HepG2 (cell line): ENCODE measurements at regions not wholly inside any gene's neighbourhood (a gene's known extent, or its start where the extent isn't known, plus 50 kb on each side); places are given as distances from the start of the nearest gene placed in this dataset.

ENCODE experiments used
- CCAR2 ChIP-seq: fragments of 200-400 bp; formaldehyde crosslinking; optimal IDR thresholded peaks from 2 replicates; pipeline ENCODE3; 2018; ENCODE audit warnings: low read depth, mild to moderate bottlenecking, low read length, moderate library complexity
- DNMT3B ChIP-seq: conservative IDR thresholded peaks from 2 replicates; pipeline ENCODE4 v1.6.1; 2016; ENCODE audit warnings: missing biosample characterization, control low read depth
- FOSL2 ChIP-seq: sonication (generic); formaldehyde crosslinking; IDR thresholded peaks from 2 replicates; pipeline ENCODE4 v1.4.0; 2020; ENCODE audit warnings: missing genetic modification reagents
- FOXJ3 ChIP-seq: sonication (generic); formaldehyde crosslinking; IDR thresholded peaks from 2 replicates; pipeline ENCODE4 v1.4.0; 2020; ENCODE audit warnings: missing genetic modification reagents, mild to moderate bottlenecking, borderline replicate concordance
- GABPA ChIP-seq, 2 experiments: IDR thresholded peaks; 2 replicates each; pipeline ENCODE4 v1.6.1; 2011 to 2016; ENCODE audit warnings: low read depth in 2 of 2, low read length in 1 of 2, missing biosample characterization in 1 of 2, missing genetic modification characterization in 1 of 2
- GTF3A ChIP-seq: sonication (generic); formaldehyde crosslinking; conservative IDR thresholded peaks from 2 replicates; pipeline ENCODE4 v1.4.0; 2020; ENCODE audit warnings: mild to moderate bottlenecking, missing genetic modification reagents
- HOXD1 ChIP-seq: sonication (generic); formaldehyde crosslinking; IDR thresholded peaks from 2 replicates; pipeline ENCODE4 v1.5.0; 2020; ENCODE audit warnings: missing genetic modification reagents
- IKZF1 ChIP-seq: fragments of 450-650 bp; IDR thresholded peaks from 2 replicates; pipeline ENCODE4 v1.7.1; 2016
- KAT8 ChIP-seq: IDR thresholded peaks from 2 replicates; pipeline ENCODE4 v1.6.1; 2016; ENCODE audit warnings: missing genetic modification reagents, missing compliant biosample characterization
- MIER2 ChIP-seq: IDR thresholded peaks from 2 replicates; pipeline ENCODE4 v1.6.1; 2016; ENCODE audit warnings: missing biosample characterization, missing genetic modification reagents
- MTF2 ChIP-seq: sonication (generic); formaldehyde crosslinking; IDR thresholded peaks from 2 replicates; pipeline ENCODE4 v1.5.0; 2020; ENCODE audit warnings: missing genetic modification reagents, borderline replicate concordance
- NFE2L1 ChIP-seq: sonication (generic); formaldehyde crosslinking; IDR thresholded peaks from 2 replicates; pipeline ENCODE4 v1.4.0; 2020; ENCODE audit warnings: missing genetic modification reagents, mild to moderate bottlenecking, borderline replicate concordance
- RFXAP ChIP-seq: sonication (generic); formaldehyde crosslinking; IDR thresholded peaks from 2 replicates; pipeline ENCODE4 v1.4.0; 2020; ENCODE audit warnings: missing genetic modification reagents, borderline replicate concordance
- SATB2 ChIP-seq: sonication (generic); formaldehyde crosslinking; IDR thresholded peaks from 2 replicates; pipeline ENCODE4 v1.5.0; 2020; ENCODE audit warnings: missing genetic modification reagents
- TBX2 ChIP-seq: sonication (generic); formaldehyde crosslinking; IDR thresholded peaks from 2 replicates; pipeline ENCODE4 v1.5.0; 2020; ENCODE audit warnings: missing genetic modification reagents, mild to moderate bottlenecking, borderline replicate concordance
- TOE1 ChIP-seq: sonication (generic); formaldehyde crosslinking; IDR thresholded peaks from 2 replicates; pipeline ENCODE4 v1.4.0; 2020; ENCODE audit warnings: mild to moderate bottlenecking, missing genetic modification reagents
- XRCC5 ChIP-seq: fragments of 200-400 bp; formaldehyde crosslinking; optimal IDR thresholded peaks from 2 replicates; pipeline ENCODE3; 2017; ENCODE audit warnings: mild to moderate bottlenecking, low read length
- ZBTB7B ChIP-seq: sonication (generic); formaldehyde crosslinking; IDR thresholded peaks from 2 replicates; pipeline ENCODE4 v1.4.0; 2020; ENCODE audit warnings: missing genetic modification reagents
- ZNF121 ChIP-seq: sonication (generic); formaldehyde crosslinking; IDR thresholded peaks from 2 replicates; pipeline ENCODE4 v1.5.0; 2020; ENCODE audit warnings: mild to moderate bottlenecking, missing genetic modification reagents
- ZNF224 ChIP-seq: sonication (generic); formaldehyde crosslinking; IDR thresholded peaks from 2 replicates; pipeline ENCODE4 v1.5.0; 2020; ENCODE audit warnings: mild to moderate bottlenecking, missing genetic modification reagents
- ZNF720 ChIP-seq: sonication (generic); formaldehyde crosslinking; IDR thresholded peaks from 2 replicates; pipeline ENCODE4 v1.4.0; 2020; ENCODE audit warnings: missing genetic modification reagents
- TF ChIP-seq, protein P1 (sequence below): sonication (generic); formaldehyde crosslinking; IDR thresholded peaks from 2 replicates; pipeline ENCODE4 v1.4.0; 2020; ENCODE audit warnings: missing genetic modification reagents
- TF ChIP-seq, protein P2 (sequence below), 2 experiments: IDR thresholded peaks; 2 replicates each; pipeline ENCODE4 v1.6.1; 2011 to 2012; ENCODE audit warnings: low read length in 2 of 2, borderline replicate concordance in 1 of 2, low read depth in 1 of 2, mild to moderate bottlenecking in 1 of 2, moderate library complexity in 1 of 2
- TF ChIP-seq, protein P3 (sequence below): IDR thresholded peaks from 2 replicates; pipeline ENCODE4 v1.6.1; 2016; ENCODE audit warnings: low read depth, borderline replicate concordance

GRCh38 chr9:36487482-36488388, 85.0 kb upstream of the MELK start (continued):
- TF ChIP-seq SATB2 (CRISPR knock-in tag) (no peak), ZNF224 (CRISPR knock-in tag) (no peak), HOXD1 (CRISPR knock-in tag) (no peak), ZNF720 (CRISPR knock-in tag) (no peak), TBX2 (CRISPR knock-in tag) (0 out of 2 replicates have a peak, but pooled peaks have one; percentile 21), FOXJ3 (CRISPR knock-in tag) (no peak), RFXAP (CRISPR knock-in tag) (0 out of 2 replicates have a peak, but pooled peaks have one; percentile 4), IKZF1 (no peak), CCAR2 (no peak), ZBTB7B (CRISPR knock-in tag) (0 out of 2 replicates have a peak, but pooled peaks have one; percentile 17), ZNF121 (CRISPR knock-in tag) (no peak), XRCC5 (peak; percentile 16), MIER2 (CRISPR knock-in tag) (no peak; the same call in 1 of the 2 replicates), GTF3A (CRISPR knock-in tag) (no peak), NFE2L1 (CRISPR knock-in tag) (no peak), DNMT3B (CRISPR knock-in tag) (no peak), TOE1 (CRISPR knock-in tag) (no peak), KAT8 (no peak; the same call in 1 of the 2 replicates), FOSL2 (CRISPR knock-in tag) (no peak), GABPA (IDR thresholded peaks at IDR 0.05; ENCODE audit: low read depth, low read length) (no peak), GABPA (CRISPR knock-in tag; IDR thresholded peaks at IDR 0.05; ENCODE audit: low read depth) (no peak), MTF2 (CRISPR knock-in tag) (no peak; the same call in 1 of the 2 replicates)
- TF ChIP-seq, protein P1, sequence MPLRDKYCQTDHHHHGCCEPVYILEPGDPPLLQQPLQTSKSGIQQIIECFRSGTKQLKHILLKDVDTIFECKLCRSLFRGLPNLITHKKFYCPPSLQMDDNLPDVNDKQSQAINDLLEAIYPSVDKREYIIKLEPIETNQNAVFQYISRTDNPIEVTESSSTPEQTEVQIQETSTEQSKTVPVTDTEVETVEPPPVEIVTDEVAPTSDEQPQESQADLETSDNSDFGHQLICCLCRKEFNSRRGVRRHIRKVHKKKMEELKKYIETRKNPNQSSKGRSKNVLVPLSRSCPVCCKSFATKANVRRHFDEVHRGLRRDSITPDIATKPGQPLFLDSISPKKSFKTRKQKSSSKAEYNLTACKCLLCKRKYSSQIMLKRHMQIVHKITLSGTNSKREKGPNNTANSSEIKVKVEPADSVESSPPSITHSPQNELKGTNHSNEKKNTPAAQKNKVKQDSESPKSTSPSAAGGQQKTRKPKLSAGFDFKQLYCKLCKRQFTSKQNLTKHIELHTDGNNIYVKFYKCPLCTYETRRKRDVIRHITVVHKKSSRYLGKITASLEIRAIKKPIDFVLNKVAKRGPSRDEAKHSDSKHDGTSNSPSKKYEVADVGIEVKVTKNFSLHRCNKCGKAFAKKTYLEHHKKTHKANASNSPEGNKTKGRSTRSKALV (CRISPR knock-in tag) = no peak; the same call in 1 of the 2 replicates
- TF ChIP-seq, protein P2, sequence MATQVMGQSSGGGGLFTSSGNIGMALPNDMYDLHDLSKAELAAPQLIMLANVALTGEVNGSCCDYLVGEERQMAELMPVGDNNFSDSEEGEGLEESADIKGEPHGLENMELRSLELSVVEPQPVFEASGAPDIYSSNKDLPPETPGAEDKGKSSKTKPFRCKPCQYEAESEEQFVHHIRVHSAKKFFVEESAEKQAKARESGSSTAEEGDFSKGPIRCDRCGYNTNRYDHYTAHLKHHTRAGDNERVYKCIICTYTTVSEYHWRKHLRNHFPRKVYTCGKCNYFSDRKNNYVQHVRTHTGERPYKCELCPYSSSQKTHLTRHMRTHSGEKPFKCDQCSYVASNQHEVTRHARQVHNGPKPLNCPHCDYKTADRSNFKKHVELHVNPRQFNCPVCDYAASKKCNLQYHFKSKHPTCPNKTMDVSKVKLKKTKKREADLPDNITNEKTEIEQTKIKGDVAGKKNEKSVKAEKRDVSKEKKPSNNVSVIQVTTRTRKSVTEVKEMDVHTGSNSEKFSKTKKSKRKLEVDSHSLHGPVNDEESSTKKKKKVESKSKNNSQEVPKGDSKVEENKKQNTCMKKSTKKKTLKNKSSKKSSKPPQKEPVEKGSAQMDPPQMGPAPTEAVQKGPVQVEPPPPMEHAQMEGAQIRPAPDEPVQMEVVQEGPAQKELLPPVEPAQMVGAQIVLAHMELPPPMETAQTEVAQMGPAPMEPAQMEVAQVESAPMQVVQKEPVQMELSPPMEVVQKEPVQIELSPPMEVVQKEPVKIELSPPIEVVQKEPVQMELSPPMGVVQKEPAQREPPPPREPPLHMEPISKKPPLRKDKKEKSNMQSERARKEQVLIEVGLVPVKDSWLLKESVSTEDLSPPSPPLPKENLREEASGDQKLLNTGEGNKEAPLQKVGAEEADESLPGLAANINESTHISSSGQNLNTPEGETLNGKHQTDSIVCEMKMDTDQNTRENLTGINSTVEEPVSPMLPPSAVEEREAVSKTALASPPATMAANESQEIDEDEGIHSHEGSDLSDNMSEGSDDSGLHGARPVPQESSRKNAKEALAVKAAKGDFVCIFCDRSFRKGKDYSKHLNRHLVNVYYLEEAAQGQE (IDR thresholded peaks at IDR 0.05; ENCODE audit: borderline replicate concordance in 1 of 2, low read depth in 1 of 2, low read length in 2 of 2) = no peak
- TF ChIP-seq, protein P3, sequence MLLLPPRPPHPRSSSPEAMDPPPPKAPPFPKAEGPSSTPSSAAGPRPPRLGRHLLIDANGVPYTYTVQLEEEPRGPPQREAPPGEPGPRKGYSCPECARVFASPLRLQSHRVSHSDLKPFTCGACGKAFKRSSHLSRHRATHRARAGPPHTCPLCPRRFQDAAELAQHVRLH (CRISPR knock-in tag) = peak; percentile 65; the same call in 1 of the 2 replicates
